BJ (cell line): ENCODE measurements at regions not wholly inside any gene's neighbourhood (a gene's known extent, or its start where the extent isn't known, plus 50 kb on each side); places are given as distances from the start of the nearest gene placed in this dataset.

Source experiments
- CTCF ChIA-PET: fragments of 350-600 bp; formaldehyde crosslinking; extraction: SDS; loops from one replicate; lab custom pipeline; 2021; ENCODE audit warnings: antibody characterized with exemption, inconsistent platforms; lab: Yijun Ruan, JAX
- POLR2A ChIA-PET: fragments of 300-600 bp; sonication (Branson Sonifier 250); formaldehyde crosslinking; extraction: SDS; loops from one replicate; lab custom pipeline; 2021; ENCODE audit warnings: antibody characterized with exemption; lab: Charles Lee
- DNase-seq: peaks from one replicate; pipeline ENCODE4 v3.0.0-alpha.2; 2011; ENCODE audit warnings: low read depth
- H3K27me3 ChIP-seq: 2 replicates; pipeline ENCODE4 v1.6.0; 2011; ENCODE audit warnings: low read length; ENCODE audit not compliant: control insufficient read depth, insufficient read depth
- H3K36me3 ChIP-seq: 2 replicates; pipeline ENCODE4 v1.5.1; 2011; ENCODE audit warnings: low read length; ENCODE audit not compliant: control insufficient read depth, insufficient read depth
- H3K4me3 ChIP-seq: 2 replicates; pipeline ENCODE4 v1.5.1; 2011; ENCODE audit warnings: low read depth, mild to moderate bottlenecking, control low read depth, low read length
- CTCF ChIP-seq: IDR thresholded peaks from 2 replicates; pipeline ENCODE4 v1.5.1; 2011; ENCODE audit warnings: low read depth, mild to moderate bottlenecking, control low read depth, inconsistent platforms, low read length, moderate library complexity; ENCODE audit not compliant: insufficient read depth

GRCh38 chr14:34036319-34036766 lies 85.5 kb upstream of the EGLN3 start:
- no peaks in the 10 kb centered on the region for H3K36me3 ChIP-seq
- no peak overlapping the region for H3K4me3 ChIP-seq
- no peak for DNase-seq
- POLR2A ChIA-PET: no interaction called here
- no peak for TF ChIP-seq CTCF
- CTCF ChIA-PET: interaction anchor here (0.9 kb wide), 1 partner anchor 64 kb away, joined by 4 read pairs; no protein-coding TSS in a partner anchor
- H3K27me3 ChIP-seq: peaks cover 3% of the 10 kb centered on the region

- ChIA-PET CTCF (no interaction called here), POLR2A (no interaction called here)
These were observed 85.0 kb upstream of the EGLN3 start for GRCh38 chr14:34035934-34036250.

GRCh38 chr14:34035177-34035933 lies 84.5 kb upstream of the EGLN3 start:
- H3K4me3 ChIP-seq: no peak overlapping the region
- no peak for TF ChIP-seq CTCF
- H3K27me3 ChIP-seq: peaks cover 3% of the 10 kb centered on the region
- no peak for DNase-seq
- CTCF ChIA-PET: no interaction called here
- H3K36me3 ChIP-seq: no peaks in the 10 kb centered on the region
- POLR2A ChIA-PET: no interaction called here

More at GRCh38 chr14:34035934-34036250, 85.0 kb upstream of the EGLN3 start:
- H3K27me3 ChIP-seq: peaks cover 3% of the 10 kb centered on the region
- H3K36me3 ChIP-seq: no peaks in the 10 kb centered on the region
- DNase-seq: no peak
- no peak for TF ChIP-seq CTCF
- no peak overlapping the region for H3K4me3 ChIP-seq

- ChIA-PET POLR2A (no interaction called here), CTCF (no interaction called here)
- Histone ChIP-seq H3K4me3 (no peak overlapping the region), H3K36me3 (no peaks in the 10 kb centered on the region), H3K27me3 (peaks cover 5% of the 10 kb centered on the region)
- TF ChIP-seq CTCF: no peak
- DNase-seq: no peak
These were observed 83.7 kb upstream of the EGLN3 start for GRCh38 chr14:34034447-34035176.

- no peaks in the 10 kb centered on the region for H3K36me3 ChIP-seq
- ChIA-PET POLR2A (no interaction called here), CTCF (interaction anchor here (0.8 kb wide), 1 partner anchor 27 kb away, joined by 3 read pairs; no protein-coding TSS in a partner anchor)
- DNase-seq: no peak
- no peak for TF ChIP-seq CTCF
- H3K27me3 ChIP-seq: peaks cover 10% of the 10 kb centered on the region; the same call in 1 of the 2 replicates
- no peak overlapping the region for H3K4me3 ChIP-seq
These were observed 81.8 kb upstream of the EGLN3 start for GRCh38 chr14:34032720-34033119.
